ENCODE measurements at regions not wholly inside any gene's neighbourhood (a gene's known extent, or its start where the extent isn't known, plus 50 kb on each side); places are given as distances from the start of the nearest gene placed in this dataset.

DNA sequence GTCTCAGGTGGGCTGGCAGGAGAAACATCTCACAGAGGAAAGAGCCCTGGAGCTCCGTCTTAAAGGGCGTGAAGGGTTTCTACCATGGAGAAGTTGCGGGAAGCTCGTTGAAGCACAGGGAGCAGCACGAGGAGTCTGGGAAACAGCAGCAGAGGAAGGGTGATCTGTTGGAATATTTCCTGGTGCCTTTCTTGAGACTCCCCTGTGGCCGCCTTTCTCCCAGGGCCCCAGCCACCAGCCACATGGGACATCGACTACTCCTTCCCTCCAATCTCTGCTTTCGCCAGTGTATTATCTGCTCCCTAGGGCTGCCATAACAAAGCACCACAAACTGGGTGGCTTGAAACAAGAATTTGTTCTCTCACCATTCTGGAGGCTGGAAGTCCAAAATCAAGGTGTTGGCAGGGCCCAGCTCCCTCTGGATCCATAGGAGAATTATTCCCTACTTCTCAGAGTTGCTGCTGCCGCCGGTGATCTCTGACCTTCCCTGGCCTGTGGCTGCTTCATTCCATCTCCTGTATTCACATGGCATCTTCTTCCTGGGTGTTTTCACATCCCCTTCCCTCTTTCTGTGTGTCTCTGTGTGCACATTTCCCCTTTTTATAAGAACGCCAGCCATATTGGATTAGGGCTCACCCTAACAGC is 152.8 kb upstream of the GSC start:
- DNase-seq, result no peak

DNA sequence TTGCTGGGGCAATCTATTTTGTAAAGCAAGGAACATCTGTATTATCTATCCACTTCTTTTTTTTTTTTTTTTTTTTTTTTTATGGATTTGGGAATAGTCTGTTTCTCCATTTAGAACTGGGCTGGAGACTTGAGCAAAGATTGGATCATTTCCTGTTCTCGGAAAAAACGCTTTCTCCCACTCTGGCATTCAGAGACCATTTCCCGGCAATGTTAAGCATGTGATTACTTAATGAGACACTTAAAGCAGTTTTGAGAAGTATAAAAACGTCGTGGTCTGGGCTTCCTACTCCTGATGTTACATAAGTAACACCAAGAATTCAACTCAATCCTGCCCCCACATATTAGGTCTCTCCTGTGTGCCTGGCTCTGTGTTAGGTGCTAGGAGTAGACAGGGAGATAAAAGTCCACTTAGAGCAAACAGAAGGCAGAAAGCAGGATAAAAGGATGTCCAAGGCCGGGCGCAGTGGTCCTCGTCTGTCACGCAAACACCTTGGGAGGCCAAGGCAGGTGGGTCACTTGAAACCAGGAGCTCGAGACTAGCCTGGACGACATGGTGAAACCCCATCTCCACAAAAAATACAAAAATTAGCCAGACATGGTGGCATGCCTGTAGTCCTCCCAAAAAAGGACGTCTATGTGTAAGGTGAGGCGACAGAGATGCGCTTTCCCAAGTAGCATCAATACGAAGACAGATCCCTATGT is 152.1 kb upstream of the GSC start:
- no peak for DNase-seq

DNA sequence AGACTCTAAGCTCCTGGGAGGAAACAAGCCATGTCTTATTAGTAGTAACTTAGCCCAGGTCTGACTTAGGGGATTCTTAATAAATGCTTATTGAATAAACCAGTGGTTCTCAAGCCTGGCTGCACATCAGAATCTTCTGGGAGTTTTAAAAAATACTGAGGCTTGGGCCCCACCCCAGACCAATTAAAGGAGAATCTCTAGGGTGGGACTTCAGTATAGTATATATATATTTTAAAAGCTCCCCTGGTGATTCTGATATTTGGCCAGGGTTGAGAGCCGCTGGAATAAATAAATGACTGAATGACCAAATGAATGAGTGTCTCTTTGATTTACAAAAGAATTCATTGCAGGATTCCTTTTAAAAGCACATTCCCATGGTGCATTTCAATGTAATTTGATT is 151.5 kb upstream of the GSC start:
- DNase-seq, result no peak

DNA sequence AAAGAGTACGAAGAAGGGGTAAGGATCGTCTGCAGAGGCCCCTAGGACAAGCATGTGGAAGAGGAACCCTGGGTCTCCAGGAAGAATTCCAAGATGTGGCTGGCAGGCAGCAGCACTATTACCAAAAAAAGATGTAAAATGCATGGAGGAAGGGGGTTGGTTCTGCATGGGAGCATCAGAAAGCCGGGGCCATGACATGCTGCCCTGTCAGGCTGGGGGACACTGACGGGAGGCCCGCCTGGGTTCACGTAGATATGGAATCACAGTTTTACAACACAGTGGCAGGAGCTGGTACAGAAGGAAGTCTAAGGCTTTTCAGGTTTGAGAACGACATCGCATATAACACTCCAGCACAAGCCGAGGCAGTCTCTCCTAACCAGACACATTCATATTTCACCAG is 150.0 kb upstream of the GSC start:
- no peak for DNase-seq

DNA sequence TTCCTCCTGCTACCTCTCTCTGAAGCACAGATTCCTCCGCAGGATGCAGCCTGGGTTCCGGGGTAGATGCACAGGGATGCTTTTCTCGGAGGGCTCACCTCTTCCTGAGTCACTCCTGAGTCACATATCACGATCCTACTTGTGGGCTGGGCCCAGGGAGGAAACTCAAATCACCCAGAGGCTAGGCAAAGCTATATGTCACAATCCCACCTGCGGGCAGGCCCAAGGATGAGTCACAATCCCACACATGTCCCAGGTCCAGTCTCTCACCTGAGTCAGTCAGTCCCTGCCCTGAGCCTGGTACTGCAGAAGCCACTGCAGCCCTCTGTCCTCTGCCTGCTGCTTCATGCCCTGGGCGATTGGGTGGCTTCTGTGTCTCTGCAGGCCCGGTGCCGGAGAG is 149.0 kb upstream of the GSC start:
- DNase-seq, result no peak

DNA sequence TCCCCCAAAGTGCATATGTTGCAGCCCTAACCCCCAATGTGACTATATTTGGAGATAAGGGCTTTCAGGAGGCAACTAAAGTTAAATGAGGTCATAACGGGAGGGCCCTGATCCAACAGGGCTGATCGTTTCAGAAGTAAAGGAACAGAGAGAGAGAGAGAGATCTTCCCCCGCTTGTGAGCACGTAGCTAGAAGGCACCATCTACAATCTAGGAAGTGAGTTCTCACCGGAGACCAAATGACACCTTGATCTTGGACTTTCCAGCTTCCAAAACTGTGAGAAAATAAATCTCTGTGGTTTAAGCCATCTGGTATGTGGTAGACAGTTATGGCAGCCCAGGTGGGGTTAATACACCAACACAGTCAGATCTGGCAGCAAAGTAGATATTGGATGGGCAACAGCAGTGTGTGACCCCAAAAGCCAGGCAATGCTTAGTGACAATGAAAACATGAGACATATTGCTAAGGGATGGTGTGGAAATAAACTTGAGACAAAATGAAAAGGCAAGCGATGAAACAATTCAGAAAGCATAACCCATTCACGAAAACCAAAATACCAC is 147.2 kb upstream of the GSC start:
- DNase-seq, result no peak

DNA sequence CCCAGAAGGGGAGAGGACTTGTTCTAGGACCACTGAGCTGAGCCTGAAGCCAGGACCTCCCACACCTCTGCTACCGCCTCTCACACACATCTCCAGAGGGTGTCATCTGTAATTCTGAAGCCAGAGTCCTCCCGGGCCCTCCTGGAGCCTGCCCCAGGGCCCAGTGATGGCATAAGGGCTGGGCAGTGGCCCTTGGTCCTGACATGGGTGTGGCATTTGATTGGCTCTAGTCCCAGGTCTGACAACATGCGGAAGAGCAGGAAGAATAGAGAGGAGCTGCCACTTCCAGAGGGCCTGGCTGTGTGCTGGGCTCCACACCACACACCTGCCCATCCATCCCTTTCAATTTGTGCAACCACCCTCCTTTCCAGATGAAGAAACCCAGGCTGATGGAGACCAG is 144.3 kb upstream of the GSC start:
- DNase-seq, result no peak

DNA sequence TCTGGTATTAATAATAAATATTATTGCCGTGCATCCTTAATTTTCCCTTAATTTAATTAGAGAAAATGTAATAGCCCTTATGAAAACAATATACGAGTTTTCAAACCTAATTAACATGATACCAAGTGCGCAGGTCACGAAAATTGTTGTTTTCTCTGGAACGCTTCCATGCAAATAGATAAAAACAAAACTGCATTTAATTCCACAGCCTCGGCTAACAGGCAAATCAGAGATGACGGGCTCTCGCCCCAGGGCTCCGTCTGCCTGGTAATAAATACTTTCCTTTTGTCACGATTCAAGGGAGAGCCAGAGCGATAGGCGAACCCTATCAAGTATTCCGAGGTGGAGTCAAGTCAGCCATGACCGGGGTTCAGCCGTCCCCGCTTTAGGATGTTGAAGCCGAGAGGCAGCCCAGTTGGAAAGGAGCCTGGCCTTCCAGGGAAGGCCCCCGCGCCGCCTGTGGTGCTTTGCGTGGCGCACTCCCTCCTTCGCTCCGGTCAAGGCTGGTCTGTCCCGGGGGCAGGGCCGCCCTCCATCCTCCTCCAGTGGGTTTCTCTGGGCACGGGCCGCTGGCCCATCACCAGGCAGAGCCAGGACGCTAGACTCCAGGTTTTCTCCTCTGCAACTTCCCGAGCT is 137.8 kb upstream of the GSC start:
- peak; percentile 24 for DNase-seq

DNA sequence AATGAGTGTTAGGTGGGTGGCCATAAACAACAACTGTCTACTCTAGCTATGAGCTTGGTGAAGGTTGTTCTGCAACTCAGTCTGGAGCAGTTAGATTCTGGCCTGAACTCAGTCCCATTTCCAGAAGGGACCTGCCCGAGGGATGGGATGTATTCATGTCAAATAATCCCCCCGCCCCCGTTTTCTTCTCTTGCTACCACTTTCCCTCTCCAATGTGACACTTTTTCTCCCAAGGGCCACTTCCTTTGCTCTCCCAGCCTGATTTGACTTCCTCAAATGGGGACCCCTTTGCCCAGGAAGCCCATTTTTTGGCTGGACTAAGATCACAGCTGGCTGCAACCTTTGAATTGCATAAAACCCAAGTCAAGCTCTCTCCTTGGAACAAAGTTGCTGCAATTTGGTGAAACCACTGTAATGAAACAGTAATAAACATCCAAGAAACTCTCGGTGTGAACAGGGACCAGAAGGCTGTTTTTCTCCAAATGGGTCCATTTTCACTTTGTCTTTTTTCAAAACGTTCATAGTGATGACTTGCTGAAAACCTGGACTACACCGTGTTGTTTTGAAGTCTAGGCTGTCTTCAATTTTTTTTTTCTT is 137.2 kb upstream of the GSC start:
- no peak for DNase-seq

DNA sequence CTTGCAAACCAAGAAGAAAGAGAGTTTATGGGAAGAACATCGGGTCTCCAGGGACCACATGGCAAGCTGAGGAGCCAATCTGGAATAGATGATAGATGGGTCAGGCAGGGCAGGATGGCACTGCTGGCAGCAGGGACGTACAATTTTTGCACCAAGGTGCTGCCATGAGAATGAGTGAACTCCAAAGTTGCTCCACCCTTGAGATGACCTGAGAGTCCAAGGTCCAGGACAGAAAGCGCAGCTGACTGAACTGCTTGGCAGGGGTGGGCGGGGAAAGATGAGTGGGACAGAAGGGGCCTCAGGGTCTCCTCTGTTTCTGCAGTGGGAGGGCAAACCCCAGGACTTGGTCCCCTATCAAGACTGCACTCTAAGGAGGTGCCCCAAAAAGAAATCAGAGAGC is 136.7 kb upstream of the GSC start:
- DNase-seq, result no peak

DNA sequence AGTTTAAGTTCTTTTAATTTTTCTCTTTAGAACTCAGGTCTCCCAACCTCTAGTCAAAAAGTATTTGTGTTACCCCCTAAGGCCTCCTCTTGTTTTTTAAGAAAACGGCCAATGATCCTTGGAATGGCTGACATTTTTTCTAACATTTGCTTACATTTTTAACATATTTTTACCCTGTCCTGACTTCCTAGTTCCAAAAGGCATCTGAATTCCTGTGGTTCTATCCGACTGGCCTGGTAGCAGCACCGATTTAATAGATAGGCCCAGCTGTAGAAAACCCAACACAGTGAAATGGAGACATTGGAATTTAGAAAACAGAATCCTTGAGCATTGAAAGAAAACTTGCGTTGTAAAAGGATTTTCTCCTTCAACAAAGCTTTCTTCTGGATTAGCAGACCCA is 134.7 kb upstream of the GSC start:
- no peak for DNase-seq

DNA sequence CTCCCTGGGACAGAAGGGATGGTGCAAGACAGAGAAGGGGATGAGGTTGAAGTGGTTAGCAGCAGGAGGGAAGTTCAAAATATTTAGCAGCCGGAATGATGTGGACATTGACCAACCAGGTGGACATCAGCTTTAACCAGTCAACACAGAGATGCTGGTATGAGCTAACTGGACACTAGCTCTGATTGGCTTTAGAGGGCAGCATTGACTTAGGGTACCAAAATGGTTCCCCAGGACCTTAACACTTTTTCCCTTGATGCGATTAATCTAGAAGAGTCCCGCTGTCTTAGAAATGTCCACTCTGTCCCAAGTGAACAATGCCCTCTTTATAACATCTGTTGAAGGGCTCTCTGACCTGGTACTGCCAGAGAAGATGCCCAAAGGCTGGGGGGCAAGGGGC is 134.0 kb upstream of the GSC start:
- no peak for DNase-seq

DNA sequence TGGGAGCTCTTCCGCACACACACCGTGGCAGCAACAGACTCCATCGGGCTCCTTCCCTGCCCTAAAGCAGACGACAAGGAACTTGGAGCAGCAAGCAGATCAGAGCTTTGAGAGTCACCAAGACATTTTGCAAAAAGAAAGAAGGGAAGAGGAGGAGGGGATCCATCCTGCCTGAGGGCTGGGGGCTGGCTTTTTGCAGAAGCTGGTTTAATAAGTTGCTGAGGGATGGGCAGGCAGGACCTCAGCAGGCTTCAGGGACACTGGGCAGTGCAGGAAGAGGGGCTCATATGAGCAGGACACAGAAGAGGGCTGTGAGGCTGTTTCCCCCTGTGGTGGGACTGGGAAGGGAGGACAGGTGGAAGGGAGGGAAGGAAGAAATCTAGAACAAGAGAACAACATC is 133.4 kb upstream of the GSC start:
- DNase-seq, result no peak

DNA sequence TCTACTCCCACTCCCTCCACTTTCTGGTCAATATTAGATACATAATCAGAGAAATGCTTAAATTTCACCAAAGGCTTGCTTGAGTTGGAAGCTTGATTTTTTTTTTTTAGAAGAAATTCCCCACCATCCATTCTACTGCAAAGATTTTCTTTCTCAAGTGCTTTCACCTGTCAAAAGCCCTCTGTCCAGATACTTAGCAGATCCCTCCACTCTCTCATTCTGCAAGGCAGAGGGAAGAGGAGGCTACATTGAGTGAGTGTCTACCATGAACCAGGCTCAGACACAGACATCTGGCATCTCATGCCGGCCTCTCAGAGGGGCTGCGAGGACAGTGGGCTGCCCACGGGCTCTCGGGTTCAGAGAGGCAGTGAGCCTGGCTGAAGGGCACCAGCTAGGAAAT is 127.6 kb upstream of the GSC start:
- no peak for DNase-seq

DNA sequence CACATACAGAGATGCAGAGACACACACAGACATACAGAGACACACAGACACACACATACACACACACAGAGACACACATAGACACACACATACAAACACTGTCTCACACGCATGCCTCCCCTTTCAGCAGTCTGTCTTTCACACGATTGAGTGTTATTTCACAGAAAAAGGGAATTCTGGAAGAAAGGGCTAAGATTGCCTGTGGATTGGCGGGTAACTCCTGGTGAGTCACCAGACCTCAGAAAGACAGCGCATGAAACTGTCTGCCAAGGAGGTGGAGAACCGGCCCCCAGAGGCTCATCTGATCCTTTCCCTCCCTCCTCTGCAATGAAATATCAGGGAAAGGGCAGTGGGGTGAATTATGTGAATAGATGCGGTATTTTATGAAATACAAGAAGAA is 127.2 kb upstream of the GSC start:
- no peak for DNase-seq

DNA sequence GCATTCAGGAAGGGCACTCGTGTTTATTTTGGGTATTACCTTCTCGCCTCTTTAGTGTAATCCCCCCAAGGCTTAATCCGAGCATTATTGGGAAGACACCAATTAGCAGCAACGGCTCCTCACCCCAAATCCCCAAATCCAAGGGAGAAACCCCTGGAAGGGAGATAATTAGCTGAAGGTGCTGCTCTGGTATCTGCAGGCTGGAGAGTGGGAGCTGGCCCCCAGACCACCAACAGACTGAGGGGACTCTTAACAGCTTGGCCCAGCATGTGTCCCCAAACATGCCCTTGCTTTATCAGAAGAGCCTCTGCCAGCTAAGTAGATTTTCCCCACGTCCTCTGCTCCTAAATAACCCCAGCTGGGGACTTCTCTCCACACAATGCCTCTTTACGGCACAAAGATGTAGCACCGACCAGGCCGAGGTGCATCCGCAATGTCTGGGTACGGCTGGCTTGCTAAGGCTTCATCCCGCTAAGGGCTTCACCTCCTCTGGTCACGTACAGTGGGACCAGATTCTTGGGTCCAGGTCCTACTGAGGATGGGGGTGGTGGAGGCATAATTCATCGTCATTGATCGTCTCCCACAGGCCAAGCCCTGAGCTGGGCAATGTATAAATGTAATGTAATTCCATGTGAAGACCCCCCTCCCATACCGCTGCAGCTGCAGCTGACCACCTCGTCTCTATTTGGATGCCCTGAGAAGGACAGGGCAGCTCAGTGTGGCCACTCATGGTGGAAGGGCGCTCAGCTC is 123.7 kb upstream of the GSC start:
- no peak for DNase-seq

DNA sequence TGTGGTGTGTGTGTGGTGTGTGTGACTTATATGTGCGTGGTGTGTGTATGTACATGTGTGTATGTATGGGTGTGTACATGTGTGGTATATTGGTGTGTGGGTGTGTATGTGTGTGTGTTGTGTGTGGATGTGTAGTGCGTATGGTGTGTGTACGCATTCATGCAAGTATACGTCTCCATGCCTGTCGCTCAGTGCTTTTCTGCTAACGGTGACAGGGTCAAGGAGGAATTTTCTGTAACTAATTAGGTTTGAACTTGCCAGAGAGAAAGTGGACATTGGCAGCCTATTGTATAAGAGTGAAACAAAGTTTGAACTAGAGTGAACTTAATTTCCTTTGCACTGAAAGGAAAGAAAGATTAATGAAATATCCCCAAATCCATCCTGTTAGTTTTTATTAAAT is 120.9 kb upstream of the GSC start:
- no peak for DNase-seq

DNA sequence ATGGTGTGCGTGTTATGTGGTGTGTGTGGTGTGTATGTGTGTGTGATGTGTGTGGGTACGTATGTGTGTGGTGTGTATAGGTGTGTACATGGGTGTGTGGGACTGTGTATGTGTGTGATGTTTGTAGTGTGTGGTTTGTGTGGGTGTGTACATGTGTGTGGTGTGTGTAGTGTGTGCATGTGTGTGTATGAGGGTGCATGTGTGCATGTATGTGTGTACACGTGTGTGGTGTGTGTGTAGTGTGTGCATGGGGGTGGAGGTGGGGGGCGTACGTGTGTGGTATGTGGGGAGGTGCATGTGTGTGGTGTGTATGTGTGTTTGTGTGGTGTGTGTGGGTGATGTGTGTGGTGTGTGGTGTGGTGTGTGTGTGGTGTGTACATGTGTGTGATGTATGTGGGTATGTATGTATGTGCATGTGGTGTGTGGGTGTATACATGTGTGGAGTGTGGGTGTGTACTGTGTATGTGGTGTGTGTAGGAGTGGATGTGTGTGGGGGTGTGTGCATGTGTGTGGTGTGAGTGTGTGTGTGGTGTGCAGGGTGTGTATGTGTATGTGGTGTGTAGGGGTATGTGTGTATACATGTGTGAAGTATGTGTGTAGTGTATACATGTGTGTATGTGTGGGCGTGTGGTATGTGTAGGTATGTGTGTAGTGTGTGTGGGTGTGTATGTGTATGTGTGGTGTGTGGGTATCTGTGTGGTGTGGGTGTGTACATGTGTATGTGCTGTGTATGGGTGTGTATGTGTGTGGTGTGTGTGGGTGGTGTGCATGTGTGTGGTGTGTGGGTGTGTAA is 119.8 kb upstream of the GSC start:
- DNase-seq, result no peak

DNA sequence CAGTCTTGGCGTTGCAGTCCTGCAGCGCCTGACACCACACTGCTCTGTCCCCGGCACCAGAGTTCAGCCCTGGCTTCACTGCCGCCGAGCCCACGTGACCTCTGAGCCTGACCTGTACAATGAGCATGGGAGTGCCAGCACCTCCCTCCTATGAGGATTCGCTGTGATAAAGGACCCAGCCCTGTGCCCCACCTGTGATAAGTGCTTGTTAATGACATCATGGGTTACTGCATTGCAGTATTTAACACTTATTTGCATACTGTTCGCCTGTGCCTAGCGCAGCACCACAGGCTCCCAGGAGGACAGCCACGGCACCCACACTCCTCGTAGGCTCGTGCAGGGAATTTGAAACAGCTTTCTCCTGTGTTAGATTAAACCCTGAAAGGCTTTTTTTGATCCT is 118.2 kb upstream of the GSC start:
- DNase-seq, result no peak

DNA sequence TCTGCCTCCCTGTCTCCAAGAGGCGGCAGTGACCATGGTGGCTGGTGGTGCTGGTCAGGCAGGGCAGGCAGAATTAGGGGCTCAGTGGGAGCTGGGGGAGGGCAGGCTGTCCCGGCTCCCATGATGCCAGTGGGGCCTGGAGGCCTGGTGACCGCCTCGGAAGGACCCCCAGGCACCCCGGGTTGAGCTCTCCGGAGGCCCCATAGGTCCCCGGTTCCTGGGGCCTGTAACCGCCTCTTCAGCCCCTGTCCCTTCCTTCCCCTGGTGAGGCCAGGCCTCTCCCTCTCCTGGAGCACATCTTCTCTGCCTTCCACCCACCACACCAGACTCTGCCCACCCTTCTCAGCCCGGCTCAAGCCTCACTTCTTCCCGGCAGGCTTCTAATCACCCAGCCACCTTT is 117.7 kb upstream of the GSC start:
- DNase-seq, result no peak

DNA sequence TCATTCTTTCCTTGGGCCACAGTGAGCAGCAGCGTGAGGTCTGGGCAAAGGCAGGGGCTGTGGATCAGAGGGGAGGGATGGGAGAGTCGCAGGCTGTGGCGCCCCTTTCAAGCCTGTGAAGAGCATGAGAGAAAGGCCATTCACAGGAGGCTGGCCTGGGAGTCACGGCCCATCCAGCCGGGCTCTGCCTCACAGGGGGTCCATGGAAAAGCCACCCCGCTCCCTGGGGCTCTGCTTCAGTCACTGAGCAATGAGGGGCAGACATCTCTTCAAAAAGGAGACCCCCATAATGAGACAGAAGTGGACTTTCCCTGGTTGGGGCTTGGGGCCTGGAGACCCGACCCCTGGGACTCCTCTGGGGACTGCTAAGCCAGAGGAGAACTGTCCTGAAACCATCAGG is 117.0 kb upstream of the GSC start:
- no peak for DNase-seq

All from right kidney (tissue), 1 donor.